ENCODE measurements at regions not wholly inside any gene's neighbourhood (a gene's known extent, or its start where the extent isn't known, plus 50 kb on each side); places are given as distances from the start of the nearest gene placed in this dataset.

DNA sequence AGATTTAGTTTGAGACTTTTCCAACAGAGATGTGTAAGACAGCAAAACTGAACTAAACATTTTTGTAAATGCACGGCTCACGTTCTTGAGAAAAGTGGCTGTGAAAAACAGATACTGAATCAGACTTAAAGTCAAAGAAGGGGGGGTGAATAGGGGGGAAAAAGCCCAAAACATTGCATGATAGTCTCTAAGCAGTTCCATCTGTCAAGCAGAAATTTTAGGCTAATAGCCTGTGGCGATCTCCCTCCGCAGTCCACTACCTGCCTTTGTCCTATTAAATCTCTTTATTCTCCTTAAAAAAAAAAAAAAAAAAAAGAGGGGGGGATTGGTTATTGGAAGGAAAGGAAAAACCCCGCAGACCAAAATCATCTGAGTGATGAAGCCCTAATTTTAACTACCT is 217.6 kb upstream of the NFIA start:
- in situ Hi-C loops (cut with HindIII; ENCODE audit: low sequenced_read_pairs) = loop anchor here (5.0 to 25.0 kb wide), 2 partner anchors 93 to 877 kb away; no protein-coding TSS in a partner anchor

DNA sequence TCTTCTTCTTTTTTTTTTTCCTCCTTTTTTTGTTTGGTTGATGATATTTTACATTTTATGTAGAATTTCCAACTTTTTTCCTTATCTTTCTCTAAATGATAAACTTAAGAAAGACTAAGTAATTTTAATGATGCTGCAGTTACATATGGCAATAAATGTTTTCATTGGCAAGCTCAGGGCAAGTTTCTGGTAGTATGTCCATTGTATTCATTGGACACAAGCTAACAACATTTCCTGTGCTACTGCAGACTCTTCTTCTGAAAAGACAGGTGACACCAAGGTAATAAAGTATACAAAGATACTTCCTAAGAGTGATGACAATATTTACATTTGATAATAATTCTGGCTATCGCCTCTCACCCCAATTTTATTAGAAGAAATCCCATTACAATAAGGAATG is 219.2 kb upstream of the NFIA start:
- in situ Hi-C loops (cut with HindIII; ENCODE audit: low sequenced_read_pairs) = loop anchor here (25.0 kb wide), 1 partner anchor 876 kb away; no protein-coding TSS in a partner anchor
- DNase-seq (ENCODE audit: low read depth) = no peak
- no peak overlapping the region for H3K4me3 ChIP-seq (ENCODE audit: low read depth, low read length)
- TF ChIP-seq, protein P1, sequence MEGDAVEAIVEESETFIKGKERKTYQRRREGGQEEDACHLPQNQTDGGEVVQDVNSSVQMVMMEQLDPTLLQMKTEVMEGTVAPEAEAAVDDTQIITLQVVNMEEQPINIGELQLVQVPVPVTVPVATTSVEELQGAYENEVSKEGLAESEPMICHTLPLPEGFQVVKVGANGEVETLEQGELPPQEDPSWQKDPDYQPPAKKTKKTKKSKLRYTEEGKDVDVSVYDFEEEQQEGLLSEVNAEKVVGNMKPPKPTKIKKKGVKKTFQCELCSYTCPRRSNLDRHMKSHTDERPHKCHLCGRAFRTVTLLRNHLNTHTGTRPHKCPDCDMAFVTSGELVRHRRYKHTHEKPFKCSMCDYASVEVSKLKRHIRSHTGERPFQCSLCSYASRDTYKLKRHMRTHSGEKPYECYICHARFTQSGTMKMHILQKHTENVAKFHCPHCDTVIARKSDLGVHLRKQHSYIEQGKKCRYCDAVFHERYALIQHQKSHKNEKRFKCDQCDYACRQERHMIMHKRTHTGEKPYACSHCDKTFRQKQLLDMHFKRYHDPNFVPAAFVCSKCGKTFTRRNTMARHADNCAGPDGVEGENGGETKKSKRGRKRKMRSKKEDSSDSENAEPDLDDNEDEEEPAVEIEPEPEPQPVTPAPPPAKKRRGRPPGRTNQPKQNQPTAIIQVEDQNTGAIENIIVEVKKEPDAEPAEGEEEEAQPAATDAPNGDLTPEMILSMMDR (IDR thresholded peaks at IDR 0.05; ENCODE audit: low read depth, low read length, missing control alignments) = no peak

More for the DNA sequence above, 217.6 kb upstream of the NFIA start:
- no peak for DNase-seq (ENCODE audit: low read depth)
- TF ChIP-seq, protein P1 (IDR thresholded peaks at IDR 0.05; ENCODE audit: low read depth, low read length, missing control alignments) = no peak
- H3K4me3 ChIP-seq (ENCODE audit: low read depth, low read length) = no peak overlapping the region

DNA sequence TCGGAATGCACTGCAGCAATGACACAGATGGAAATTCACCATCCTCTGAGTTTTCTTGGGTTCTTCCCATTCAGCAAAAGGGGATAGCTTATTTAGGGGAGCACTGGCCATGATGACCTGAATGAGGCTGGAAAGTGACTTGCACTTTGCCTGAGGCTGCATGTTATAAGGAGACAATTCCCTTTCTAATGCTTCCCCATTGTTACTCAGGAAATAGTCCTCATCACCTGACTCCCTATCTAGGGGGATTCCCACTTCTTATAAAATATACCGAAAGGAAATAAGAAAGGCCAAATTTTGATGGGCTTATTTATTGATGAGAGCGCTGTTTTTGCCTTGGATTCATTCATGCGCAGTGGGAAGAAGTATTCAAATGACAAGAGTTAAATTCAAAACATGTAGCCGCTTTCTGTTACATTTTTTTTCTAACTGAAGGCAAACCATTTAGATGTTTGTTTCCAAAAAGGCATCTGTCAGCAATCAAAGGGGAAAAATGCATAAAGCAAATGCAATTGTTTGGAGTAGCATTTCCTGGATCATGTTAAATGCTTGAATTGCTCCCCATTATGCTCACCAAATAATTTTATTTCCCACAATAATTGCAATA is 220.3 kb upstream of the NFIA start:
- no peak for DNase-seq (ENCODE audit: low read depth)
- H3K4me3 ChIP-seq (ENCODE audit: low read depth, low read length) = no peak overlapping the region
- TF ChIP-seq, protein P1 (IDR thresholded peaks at IDR 0.05; ENCODE audit: low read depth, low read length, missing control alignments) = no peak
- in situ Hi-C loops (cut with HindIII; ENCODE audit: low sequenced_read_pairs) = loop anchor here (25.0 kb wide), 1 partner anchor 875 kb away; no protein-coding TSS in a partner anchor

DNA sequence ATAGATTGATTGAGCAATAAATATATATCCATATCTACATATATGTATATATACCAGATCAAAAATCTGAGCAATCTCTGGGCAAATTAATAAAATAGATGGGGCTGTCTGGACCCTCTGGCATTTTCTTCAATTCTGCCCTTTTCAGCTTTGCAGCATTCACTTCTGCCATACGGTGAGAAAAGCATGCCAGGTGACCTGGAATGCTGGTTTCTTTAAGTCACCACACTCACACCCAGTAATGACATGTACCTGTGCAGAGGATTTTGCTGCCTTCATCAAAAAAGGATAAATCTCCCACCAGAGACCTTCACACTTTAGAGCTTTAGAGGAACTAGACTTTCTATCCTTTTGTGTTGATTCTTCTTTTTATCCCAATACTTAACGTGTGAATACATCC is 223.2 kb upstream of the NFIA start:
- DNase-seq (ENCODE audit: low read depth) = no peak
- no peak overlapping the region for H3K4me3 ChIP-seq (ENCODE audit: low read depth, low read length)
- in situ Hi-C loops (cut with HindIII; ENCODE audit: low sequenced_read_pairs) = loop anchor here (25.0 kb wide), 1 partner anchor 872 kb away; no protein-coding TSS in a partner anchor
- TF ChIP-seq, protein P1 (IDR thresholded peaks at IDR 0.05; ENCODE audit: low read depth, low read length, missing control alignments) = no peak

DNA sequence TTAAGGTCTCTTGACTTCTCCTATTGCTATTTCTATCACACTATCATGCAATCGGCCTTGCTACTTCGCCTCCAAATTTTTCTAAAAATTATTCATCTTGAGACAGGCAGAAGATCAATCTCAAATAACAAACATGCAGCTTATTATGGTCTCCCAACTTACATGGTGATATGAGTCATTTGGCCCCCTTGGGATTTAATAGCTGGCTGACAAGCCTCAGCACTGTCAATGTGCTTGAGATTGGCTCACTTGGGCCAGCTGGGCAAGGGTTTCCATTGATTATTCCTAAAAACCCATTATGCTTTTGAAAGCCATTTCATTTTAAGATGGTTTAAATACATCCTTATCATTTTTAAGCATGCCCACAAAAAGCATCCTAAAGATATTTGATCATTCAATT is 224.5 kb upstream of the NFIA start:
- no peak overlapping the region for H3K4me3 ChIP-seq (ENCODE audit: low read depth, low read length)
- DNase-seq (ENCODE audit: low read depth) = no peak
- TF ChIP-seq, protein P1 (IDR thresholded peaks at IDR 0.05; ENCODE audit: low read depth, low read length, missing control alignments) = no peak
- in situ Hi-C loops (cut with HindIII; ENCODE audit: low sequenced_read_pairs) = loop anchor here (25.0 kb wide), 1 partner anchor 871 kb away; no protein-coding TSS in a partner anchor

DNA sequence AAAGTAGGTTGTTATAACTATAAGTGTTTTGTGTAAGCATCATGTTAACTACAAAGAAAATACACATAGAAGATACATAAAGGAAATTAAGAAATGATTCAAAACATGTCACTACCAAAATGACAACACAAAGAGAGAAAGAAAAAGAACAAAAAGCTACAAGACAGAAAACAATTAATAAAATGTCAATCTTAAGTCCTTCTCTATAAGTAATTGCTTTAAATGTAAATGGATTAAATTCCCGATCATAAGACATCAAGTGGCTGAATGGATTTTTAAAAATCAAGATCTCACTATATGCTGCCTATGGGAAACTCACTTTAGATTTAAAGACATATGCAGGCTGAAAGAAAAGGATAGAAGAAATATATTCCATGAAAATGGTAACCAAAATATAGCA is 232.3 kb upstream of the NFIA start:
- DNase-seq (ENCODE audit: low read depth) = no peak
- TF ChIP-seq, protein P1 (IDR thresholded peaks at IDR 0.05; ENCODE audit: low read depth, low read length, missing control alignments) = no peak
- H3K4me3 ChIP-seq (ENCODE audit: low read depth, low read length) = no peak overlapping the region
- in situ Hi-C loops (cut with HindIII; ENCODE audit: low sequenced_read_pairs) = loop anchor here (25.0 kb wide), 1 partner anchor 863 kb away; no protein-coding TSS in a partner anchor
